WTC11 (cell line): ENCODE measurements at regions not wholly inside any gene's neighbourhood (a gene's known extent, or its start where the extent isn't known, plus 50 kb on each side); places are given as distances from the start of the nearest gene placed in this dataset.

Source experiments
- ATF1 ChIP-seq: sonication (generic); formaldehyde crosslinking; IDR thresholded peaks from 2 replicates; pipeline ENCODE4 v1.8.1; 2023; ENCODE audit warnings: mild to moderate bottlenecking, moderate library complexity, missing genetic modification reagents
- TCF7 ChIP-seq: sonication (generic); formaldehyde crosslinking; IDR thresholded peaks from 2 replicates; pipeline ENCODE4 v1.8.0; 2022; ENCODE audit warnings: mild to moderate bottlenecking, low read depth, missing genetic modification reagents, moderate library complexity
- TF ChIP-seq, protein P1 (sequence below): sonication (generic); formaldehyde crosslinking; IDR thresholded peaks from 2 replicates; pipeline ENCODE4 v1.8.1; 2023; ENCODE audit warnings: mild to moderate bottlenecking, missing genetic modification reagents
- TF ChIP-seq, protein P2 (sequence below): fragments of 200-600 bp; IDR thresholded peaks from 2 replicates; pipeline ENCODE4 v1.8.0; 2022; ENCODE audit warnings: antibody characterized with exemption
- TF ChIP-seq, protein P3 (sequence below): sonication (generic); formaldehyde crosslinking; IDR thresholded peaks from 2 replicates; pipeline ENCODE4 v1.8.1; 2023; ENCODE audit warnings: mild to moderate bottlenecking, missing genetic modification reagents

DNA sequence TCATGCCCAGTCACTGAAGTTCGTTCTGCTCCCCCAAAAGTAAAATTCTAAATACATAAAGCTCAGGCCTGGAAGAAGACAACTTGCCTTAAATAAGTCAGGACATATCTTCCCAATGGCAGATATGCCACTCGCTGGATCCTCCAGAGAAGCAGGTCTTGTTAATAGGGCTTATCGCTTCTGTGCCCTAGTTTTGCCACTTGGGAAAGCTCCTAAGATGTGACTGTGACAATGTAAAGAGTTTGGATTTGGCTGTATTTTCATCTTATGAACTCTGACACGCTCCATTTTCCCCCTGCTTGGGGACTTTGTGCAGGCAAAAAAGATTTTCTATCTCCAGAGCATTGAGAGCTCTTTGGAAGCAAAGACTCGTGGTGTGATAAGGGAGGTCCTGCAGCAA is 279.9 kb downstream of the WDR11 start:
- TF ChIP-seq TCF7 (CRISPR knock-in tag), result no peak
- TF ChIP-seq, protein P1, sequence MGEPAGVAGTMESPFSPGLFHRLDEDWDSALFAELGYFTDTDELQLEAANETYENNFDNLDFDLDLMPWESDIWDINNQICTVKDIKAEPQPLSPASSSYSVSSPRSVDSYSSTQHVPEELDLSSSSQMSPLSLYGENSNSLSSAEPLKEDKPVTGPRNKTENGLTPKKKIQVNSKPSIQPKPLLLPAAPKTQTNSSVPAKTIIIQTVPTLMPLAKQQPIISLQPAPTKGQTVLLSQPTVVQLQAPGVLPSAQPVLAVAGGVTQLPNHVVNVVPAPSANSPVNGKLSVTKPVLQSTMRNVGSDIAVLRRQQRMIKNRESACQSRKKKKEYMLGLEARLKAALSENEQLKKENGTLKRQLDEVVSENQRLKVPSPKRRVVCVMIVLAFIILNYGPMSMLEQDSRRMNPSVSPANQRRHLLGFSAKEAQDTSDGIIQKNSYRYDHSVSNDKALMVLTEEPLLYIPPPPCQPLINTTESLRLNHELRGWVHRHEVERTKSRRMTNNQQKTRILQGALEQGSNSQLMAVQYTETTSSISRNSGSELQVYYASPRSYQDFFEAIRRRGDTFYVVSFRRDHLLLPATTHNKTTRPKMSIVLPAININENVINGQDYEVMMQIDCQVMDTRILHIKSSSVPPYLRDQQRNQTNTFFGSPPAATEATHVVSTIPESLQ (CRISPR knock-in tag), result no peak
- TF ChIP-seq, protein P2, sequence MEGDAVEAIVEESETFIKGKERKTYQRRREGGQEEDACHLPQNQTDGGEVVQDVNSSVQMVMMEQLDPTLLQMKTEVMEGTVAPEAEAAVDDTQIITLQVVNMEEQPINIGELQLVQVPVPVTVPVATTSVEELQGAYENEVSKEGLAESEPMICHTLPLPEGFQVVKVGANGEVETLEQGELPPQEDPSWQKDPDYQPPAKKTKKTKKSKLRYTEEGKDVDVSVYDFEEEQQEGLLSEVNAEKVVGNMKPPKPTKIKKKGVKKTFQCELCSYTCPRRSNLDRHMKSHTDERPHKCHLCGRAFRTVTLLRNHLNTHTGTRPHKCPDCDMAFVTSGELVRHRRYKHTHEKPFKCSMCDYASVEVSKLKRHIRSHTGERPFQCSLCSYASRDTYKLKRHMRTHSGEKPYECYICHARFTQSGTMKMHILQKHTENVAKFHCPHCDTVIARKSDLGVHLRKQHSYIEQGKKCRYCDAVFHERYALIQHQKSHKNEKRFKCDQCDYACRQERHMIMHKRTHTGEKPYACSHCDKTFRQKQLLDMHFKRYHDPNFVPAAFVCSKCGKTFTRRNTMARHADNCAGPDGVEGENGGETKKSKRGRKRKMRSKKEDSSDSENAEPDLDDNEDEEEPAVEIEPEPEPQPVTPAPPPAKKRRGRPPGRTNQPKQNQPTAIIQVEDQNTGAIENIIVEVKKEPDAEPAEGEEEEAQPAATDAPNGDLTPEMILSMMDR, result no peak
- TF ChIP-seq ATF1 (CRISPR knock-in tag), result no peak
- TF ChIP-seq, protein P3, sequence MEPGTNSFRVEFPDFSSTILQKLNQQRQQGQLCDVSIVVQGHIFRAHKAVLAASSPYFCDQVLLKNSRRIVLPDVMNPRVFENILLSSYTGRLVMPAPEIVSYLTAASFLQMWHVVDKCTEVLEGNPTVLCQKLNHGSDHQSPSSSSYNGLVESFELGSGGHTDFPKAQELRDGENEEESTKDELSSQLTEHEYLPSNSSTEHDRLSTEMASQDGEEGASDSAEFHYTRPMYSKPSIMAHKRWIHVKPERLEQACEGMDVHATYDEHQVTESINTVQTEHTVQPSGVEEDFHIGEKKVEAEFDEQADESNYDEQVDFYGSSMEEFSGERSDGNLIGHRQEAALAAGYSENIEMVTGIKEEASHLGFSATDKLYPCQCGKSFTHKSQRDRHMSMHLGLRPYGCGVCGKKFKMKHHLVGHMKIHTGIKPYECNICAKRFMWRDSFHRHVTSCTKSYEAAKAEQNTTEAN, result no peak
